DND-41 (cell line): ENCODE measurements at regions not wholly inside any gene's neighbourhood (a gene's known extent, or its start where the extent isn't known, plus 50 kb on each side); places are given as distances from the start of the nearest gene placed in this dataset.

ENCODE experiments used
- CTCF ChIP-seq: IDR thresholded peaks from 2 replicates; pipeline ENCODE4 v1.5.1; 2012; ENCODE audit warnings: borderline replicate concordance, low read length, moderate library complexity, mild to moderate bottlenecking; ENCODE audit not compliant: poor library complexity, severe bottlenecking; ENCODE audit errors: extremely low read depth
- EZH2 ChIP-seq: IDR thresholded peaks from 3 replicates; pipeline ENCODE4 v1.6.1; 2012; ENCODE audit warnings: borderline replicate concordance, low read depth, mild to moderate bottlenecking, moderate library complexity, low read length, inconsistent platforms; ENCODE audit not compliant: severe bottlenecking

- no peak for TF ChIP-seq CTCF
- TF ChIP-seq EZH2 = no peak
Measured at GRCh38 chr6:80489911-80490635, 383.6 kb downstream of the BCKDHB start.
